H9 (cell line): ENCODE measurements at regions not wholly inside any gene's neighbourhood (a gene's known extent, or its start where the extent isn't known, plus 50 kb on each side); places are given as distances from the start of the nearest gene placed in this dataset.

Experiments
- DNase-seq: peaks from one replicate; pipeline ENCODE4 v3.0.0-alpha.2; 2017
- H2AFZ ChIP-seq: one replicate; pipeline ENCODE4 v1.6.1; 2013; ENCODE audit warnings: mild to moderate bottlenecking, low read length, control low read depth, moderate library complexity
- H2AK5ac ChIP-seq: 2 replicates; pipeline ENCODE4 v1.6.1; 2013; ENCODE audit warnings: low read length, control low read depth, mixed read lengths; ENCODE audit not compliant: insufficient read length
- H2BK120ac ChIP-seq: one replicate; pipeline ENCODE4 v1.6.1; 2013; ENCODE audit warnings: low read depth, mild to moderate bottlenecking, low read length, control low read depth, inconsistent platforms; ENCODE audit not compliant: poor library complexity, severe bottlenecking
- H2BK12ac ChIP-seq: 2 replicates; pipeline ENCODE4 v1.6.1; 2013; ENCODE audit warnings: low read length, control low read depth, mixed read lengths, low read depth; ENCODE audit not compliant: insufficient read length
- H2BK15ac ChIP-seq: 2 replicates; pipeline ENCODE4 v1.6.1; 2013; ENCODE audit warnings: low read depth, low read length, control low read depth
- H2BK20ac ChIP-seq: one replicate; pipeline ENCODE4 v1.6.1; 2013; ENCODE audit warnings: low read depth, mild to moderate bottlenecking, low read length, control low read depth, inconsistent platforms; ENCODE audit not compliant: poor library complexity, severe bottlenecking
- H2BK5ac ChIP-seq: 2 replicates; pipeline ENCODE4 v1.6.1; 2013; ENCODE audit warnings: low read length, control low read depth, mixed read lengths; ENCODE audit not compliant: insufficient read length
- H3K14ac ChIP-seq: 2 replicates; pipeline ENCODE4 v1.6.1; 2013; ENCODE audit warnings: low read length, control low read depth; ENCODE audit not compliant: insufficient read depth
- H3K18ac ChIP-seq: 2 replicates; pipeline ENCODE4 v1.6.1; 2013; ENCODE audit warnings: low read depth, mild to moderate bottlenecking, mixed read lengths, low read length, control low read depth; ENCODE audit not compliant: insufficient read length
- H3K23ac ChIP-seq: 2 replicates; pipeline ENCODE4 v1.6.1; 2013; ENCODE audit warnings: low read length, control low read depth, mixed read lengths, low read depth; ENCODE audit not compliant: insufficient read length
- H3K23me2 ChIP-seq: 2 replicates; pipeline ENCODE4 v1.6.1; 2013; ENCODE audit warnings: low read depth, mild to moderate bottlenecking, mixed read lengths, low read length, control low read depth; ENCODE audit not compliant: insufficient read length, poor library complexity, severe bottlenecking
- H3K27ac ChIP-seq: 2 replicates; pipeline ENCODE4 v1.5.1; 2013; ENCODE audit warnings: low read length, control low read depth, mixed read lengths, low read depth; ENCODE audit not compliant: insufficient read length
- H3K27me3 ChIP-seq: 2 replicates; pipeline ENCODE4 v1.6.1; 2013; ENCODE audit warnings: low read length, control low read depth, inconsistent platforms; ENCODE audit not compliant: insufficient read depth
- H3K4ac ChIP-seq: 2 replicates; pipeline ENCODE4 v1.6.1; 2013; ENCODE audit warnings: low read depth, mild to moderate bottlenecking, control low read depth, inconsistent platforms, low read length, moderate library complexity
- H3K4me1 ChIP-seq: 2 replicates; pipeline ENCODE4 v1.6.1; 2013; ENCODE audit warnings: low read length, control low read depth, inconsistent platforms; ENCODE audit not compliant: insufficient read depth
- H3K4me2 ChIP-seq: 2 replicates; pipeline ENCODE4 v1.6.1; 2013; ENCODE audit warnings: low read length, control low read depth, mixed read lengths; ENCODE audit not compliant: insufficient read length, insufficient read depth
- H3K56ac ChIP-seq: 2 replicates; pipeline ENCODE4 v1.6.1; 2013; ENCODE audit warnings: low read depth, mild to moderate bottlenecking, mixed read lengths, low read length, control low read depth; ENCODE audit not compliant: insufficient read length
- H3K79me1 ChIP-seq: 2 replicates; pipeline ENCODE4 v1.6.1; 2013; ENCODE audit warnings: low read depth, mild to moderate bottlenecking, moderate library complexity, low read length, control low read depth, inconsistent platforms; ENCODE audit not compliant: insufficient read depth, poor library complexity, severe bottlenecking
- H3K79me2 ChIP-seq: 2 replicates; pipeline ENCODE4 v1.6.1; 2013; ENCODE audit warnings: low read length, control low read depth, inconsistent platforms; ENCODE audit not compliant: insufficient read depth
- H3K9ac ChIP-seq: 2 replicates; pipeline ENCODE4 v1.6.1; 2013; ENCODE audit warnings: low read length, control low read depth, mixed read lengths; ENCODE audit not compliant: insufficient read length; ENCODE audit errors: extremely low read depth
- H3K9me3 ChIP-seq: one replicate; pipeline ENCODE4 v1.6.1; 2013; ENCODE audit warnings: low read depth, low read length, inconsistent platforms; ENCODE audit not compliant: control insufficient read depth
- H3T11ph ChIP-seq: one replicate; pipeline ENCODE4 v1.6.1; 2013; ENCODE audit warnings: mild to moderate bottlenecking, low read length, control low read depth, inconsistent platforms
- H4K20me1 ChIP-seq: one replicate; pipeline ENCODE4 v1.6.1; 2013; ENCODE audit not compliant: control insufficient read depth, insufficient read length, insufficient read depth
- H4K5ac ChIP-seq: 2 replicates; pipeline ENCODE4 v1.6.1; 2013; ENCODE audit warnings: low read depth, mild to moderate bottlenecking, mixed read lengths, low read length, control low read depth; ENCODE audit not compliant: insufficient read length
- H4K8ac ChIP-seq: replicated peaks from 2 replicates; pipeline ENCODE4 v1.6.1; 2013; ENCODE audit warnings: low read length, control low read depth, mixed read lengths, low read depth; ENCODE audit not compliant: insufficient read length
- H4K91ac ChIP-seq: 2 replicates; pipeline ENCODE4 v1.6.1; 2013; ENCODE audit warnings: low read depth, mild to moderate bottlenecking, moderate library complexity, mixed read lengths, low read length, control low read depth; ENCODE audit not compliant: insufficient read length
- H3K27ac Mint-ChIP-seq, 3 experiments: 2 replicates in 2 of 3; 3 replicates in 1 of 3; pipeline ENCODE4 v1.8.0; 2020 to 2021; ENCODE audit warnings: mixed read lengths in 3 of 3, mild to moderate bottlenecking in 1 of 3, moderate library complexity in 1 of 3
- H3K27me3 Mint-ChIP-seq: 2 replicates; pipeline ENCODE4 v1.8.0; 2021; ENCODE audit warnings: low read depth, mild to moderate bottlenecking, moderate library complexity, mixed read lengths
- H3K36me3 Mint-ChIP-seq, 3 experiments: 2 replicates in 2 of 3; 3 replicates in 1 of 3; pipeline ENCODE4 v1.8.0; 2020 to 2021; ENCODE audit warnings: low read depth in 3 of 3, mixed read lengths in 3 of 3; ENCODE audit not compliant: insufficient read depth in 1 of 3
- H3K4me1 Mint-ChIP-seq, 2 experiments: 2 replicates each; pipeline ENCODE4 v1.8.0; 2020; ENCODE audit warnings: mixed read lengths in 2 of 2
- H3K4me3 Mint-ChIP-seq, 2 experiments: 2 replicates in 1 of 2; 3 replicates in 1 of 2; pipeline ENCODE4 v1.8.0; 2020 to 2021; ENCODE audit warnings: mild to moderate bottlenecking in 2 of 2, mixed read lengths in 2 of 2, moderate library complexity in 1 of 2
- H3K9me3 Mint-ChIP-seq, 2 experiments: 2 replicates in 1 of 2; 3 replicates in 1 of 2; pipeline ENCODE4 v1.8.0; 2020; ENCODE audit warnings: mild to moderate bottlenecking in 2 of 2, mixed read lengths in 2 of 2, moderate library complexity in 1 of 2
- CTCF ChIP-seq: fragments of 200-600 bp; sonication (generic); conservative IDR thresholded peaks from 3 replicates; pipeline ENCODE4 v1.8.0; 2021; ENCODE audit warnings: antibody characterized with exemption, mild to moderate bottlenecking
- WGBS: extraction: QIAGEN DNeasy Blood & Tissue Kit; methylation state at CpG from one replicate; pipeline ENCODE4 v1.1.7; 2013; ENCODE audit warnings: missing lambda C conversion rate, low lambda C conversion rate, mixed read lengths; ENCODE audit not compliant: insufficient read length; ENCODE audit errors: extremely low coverage; 5-methylcytosine and 5-hydroxymethylcytosine counted together

GRCh38 chr12:61095111-61095510, 1165.1 kb upstream of the USP15 start:
- Histone ChIP-seq H2BK12ac (no peak overlapping the region), H3K23me2 (no peaks in the 10 kb centered on the region), H3K79me1 (no peaks in the 10 kb centered on the region), H2BK5ac (no peak overlapping the region), H3K4me2 (no peak overlapping the region), H2BK120ac (no peak overlapping the region), H3K4me1 (no peaks in the 10 kb centered on the region), H2AFZ (no peak overlapping the region), H3K9ac (no peak overlapping the region), H4K5ac (no peak overlapping the region), H3K23ac (no peak overlapping the region), H2AK5ac (no peak overlapping the region), H3K56ac (no peak overlapping the region), H3K9me3 (no peaks in the 10 kb centered on the region), H3K14ac (no peak overlapping the region), H3T11ph (no peak overlapping the region), H2BK15ac (no peak overlapping the region), H3K4ac (no peak overlapping the region), H3K18ac (no peak overlapping the region), H3K27ac (no peak overlapping the region), H4K20me1 (no peaks in the 10 kb centered on the region), H3K27me3 (no peaks in the 10 kb centered on the region), H2BK20ac (no peak overlapping the region), H3K79me2 (no peaks in the 10 kb centered on the region), H4K91ac (no peak overlapping the region), H4K8ac (no peak overlapping the region)
- Mint-ChIP-seq H3K4me1 (no peaks in the 10 kb centered on the region), H3K4me3 (no peak overlapping the region), H3K27ac (no peak overlapping the region), H3K36me3 (no peaks in the 10 kb centered on the region), H3K9me3 (peaks cover 0 to 2% of the 10 kb centered on the region in 2 experiments; a peak in 1 of 5 replicates), H3K27me3 (no peaks in the 10 kb centered on the region)
- DNase-seq = no peak
- TF ChIP-seq CTCF = no peak
- no CpG with 5 or more reads among the region's 2 CpGs for WGBS
